22Rv1 (cell line): ENCODE measurements at regions not wholly inside any gene's neighbourhood (a gene's known extent, or its start where the extent isn't known, plus 50 kb on each side); places are given as distances from the start of the nearest gene placed in this dataset.

ENCODE experiments used
- CTCF ChIP-seq: fragments of 450-650 bp; IDR thresholded peaks from 2 replicates; pipeline ENCODE4 v1.5.1; 2017; ENCODE audit warnings: mild to moderate bottlenecking
- ZFX ChIP-seq: fragments of 450-650 bp; IDR thresholded peaks from 2 replicates; pipeline ENCODE4 v1.6.1; 2017; ENCODE audit warnings: antibody characterized with exemption, borderline replicate concordance

- TF ChIP-seq CTCF, result no peak
- no peak for TF ChIP-seq ZFX
Measured at GRCh38 chr2:175478096-175478768, 296.7 kb upstream of the ATP5MC3 start.
